Heart left ventricle (tissue), 16 donors: ENCODE measurements at regions not wholly inside any gene's neighbourhood (a gene's known extent, or its start where the extent isn't known, plus 50 kb on each side); places are given as distances from the start of the nearest gene placed in this dataset.

ENCODE experiments used
- ATAC-seq, 4 donors: fragments of 200-7000 bp; cut with Tn5 transposase; one replicate each; pipeline ENCODE4 v1.9.1; 2020 to 2022; ENCODE audit warnings: moderate library complexity in 4 of 4, mild to moderate bottlenecking in 3 of 4, moderate number of reproducible peaks in 1 of 4
- DNase-seq, 5 donors: peaks; one replicate each; pipeline ENCODE4 v3.0.0-alpha.2; 2020
- H3K27ac ChIP-seq, 12 donors: fragments of 200-600 bp; sonication (generic) in 4 of 12; one replicate each; pipeline versions ENCODE4 v1.5.0 to v1.8.0; 2016 to 2022; ENCODE audit warnings: mild to moderate bottlenecking in 2 of 12
- H3K27me3 ChIP-seq, 9 donors: fragments of 200-600 bp; sonication (generic) in 2 of 9; one replicate each; pipeline versions ENCODE4 v1.5.1 to v1.8.0; 2016 to 2022; ENCODE audit warnings: mild to moderate bottlenecking in 3 of 9
- H3K36me3 ChIP-seq, 9 donors: fragments of 200-600 bp; sonication (generic) in 2 of 9; one replicate each; pipeline versions ENCODE4 v1.5.0 to v1.8.0; 2018 to 2022; ENCODE audit warnings: mild to moderate bottlenecking in 2 of 9
- H3K4me1 ChIP-seq, 12 donors: fragments of 200-600 bp; sonication (generic) in 4 of 12; one replicate each; pipeline versions ENCODE4 v1.5.0 to v1.8.0; 2016 to 2022; ENCODE audit warnings: mild to moderate bottlenecking in 3 of 12
- H3K4me3 ChIP-seq, 12 donors: fragments of 200-600 bp; sonication (generic) in 4 of 12; one replicate each; pipeline versions ENCODE4 v1.5.0 to v1.8.0; 2017 to 2022; ENCODE audit warnings: mild to moderate bottlenecking in 9 of 12, moderate library complexity in 4 of 12
- H3K9me3 ChIP-seq, 12 donors: fragments of 200-600 bp; sonication (generic) in 4 of 12; one replicate each; pipeline versions ENCODE4 v1.5.0 to v1.8.0; 2016 to 2022; ENCODE audit warnings: mild to moderate bottlenecking in 1 of 12
- CTCF ChIP-seq, 12 donors: fragments of 200-600 bp; sonication (generic) in 4 of 12; IDR thresholded peaks; one replicate each; pipeline versions ENCODE4 v1.5.0 to v1.8.0; 2018 to 2022; ENCODE audit warnings: antibody characterized with exemption in 12 of 12, mild to moderate bottlenecking in 5 of 12
- POLR2A ChIP-seq, 2 donors: fragments of 450-650 bp; IDR thresholded peaks; one replicate each; pipeline ENCODE4 v1.6.1; 2017; ENCODE audit warnings: antibody characterized with exemption in 2 of 2, mild to moderate bottlenecking in 2 of 2, moderate library complexity in 2 of 2
- WGBS, 4 donors: extraction: QIAGEN DNeasy Blood & Tissue Kit in 2 of 4; methylation state at CpG; one replicate each; pipeline versions ENCODE4 v1.1.5 to v1.1.7; 2013 to 2018; 5-methylcytosine and 5-hydroxymethylcytosine counted together
- intact Hi-C, 10 donors: fragments of 100-400 bp; cut with DNase I; formaldehyde crosslinking; loops; one replicate each; pipeline versions ENCODE4 v1.11.1 to v1.14.2; 2022
- donor health status: ischemic (EF 13 %, LVEDD 7.1; RV severe dilation, severe dysfunction).
- donor health status: healthy with polysubstance abuse.
- donor health status: DM: no; HTN: yes; CAD: no.
- donor health status: DM: no; HTN: no; CAD: no.
- donor health status: ischemic (EF 25% LVEDD 6.9; RV normal size, moderate dysfunction).
- donor health status: ischemic (EF 25% LVEDD 5.7; RV mildly dilated, moderate dysfunction).
- donor health status: healthy.
- donor health status: DM: yes; HTN: yes; CAD: no.
- donor health status: ischemic (EF 35%, LVEDD 5.7; RV mildly dilated, moderate dysfunction).
- donor health status: nonischemic (EF 11% LVEDD 7.7; RV severe dilation, severe dysfunction).
- donor health status: DM: yes; HTN: yes; CAD: no.
- donor health status: PGD.
- donor health status: ischemic (EF 29% LVEDD 5.4; RV normal size, mild dysfunction).
- donor health status: nonischemic (EF 23%, LVEDD 6.1; RV moderate dilation, normal function).

GRCh38 chr13:86429756-86430155 lies 630.5 kb upstream of the SLITRK6 start:
- no peak overlapping the region for H3K27ac ChIP-seq
- H3K27me3 ChIP-seq = no peaks in the 10 kb centered on the region
- WGBS, 4 donors = 75 to 87% (median 82%) methylated on average over 2 of the region's 2 CpGs
- no peak overlapping the region for H3K4me3 ChIP-seq
- intact Hi-C loops = no loop called here
- H3K36me3 ChIP-seq = no peaks in the 10 kb centered on the region
- no peaks in the 10 kb centered on the region for H3K4me1 ChIP-seq
- DNase-seq (no peak), ATAC-seq (no peak)
- H3K9me3 ChIP-seq = peaks cover 0 to 38% (median 6%) of the 10 kb centered on the region in 12 donors
- TF ChIP-seq CTCF (IDR thresholded peaks at IDR 0.05) = no peak
- no peak for TF ChIP-seq POLR2A (IDR thresholded peaks at IDR 0.05)

DNA sequence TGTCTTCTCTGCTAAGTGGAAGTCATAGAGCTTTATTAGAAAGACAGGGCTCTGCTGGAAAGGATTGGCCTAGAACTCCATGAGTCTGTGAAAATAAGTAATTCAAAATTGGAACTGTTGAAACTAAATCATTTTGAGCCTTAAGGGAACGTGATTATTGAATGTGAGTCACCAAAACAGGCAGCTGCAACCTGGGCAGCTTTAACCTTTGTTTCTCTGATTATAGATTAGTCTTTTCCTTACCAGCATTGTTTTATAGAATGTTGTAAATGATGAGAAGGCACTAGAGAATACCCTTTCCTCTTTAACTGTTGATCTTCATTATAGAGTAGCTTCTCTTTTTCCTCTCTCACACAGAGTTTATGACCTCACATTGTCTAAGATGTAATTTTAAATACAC lies 638.8 kb upstream of the SLITRK6 start:
- TF ChIP-seq CTCF (IDR thresholded peaks at IDR 0.05) = no peak
- TF ChIP-seq POLR2A (IDR thresholded peaks at IDR 0.05) = no peak
- no peaks in the 10 kb centered on the region for H3K4me1 ChIP-seq
- H3K9me3 ChIP-seq = peaks cover 0 to 14% (median 0%) of the 10 kb centered on the region in 12 donors
- ATAC-seq = no peak
- WGBS, 4 donors = 52 to 59% (median 55%) methylated on average over 1 of the region's 1 CpG
- H3K4me3 ChIP-seq = no peak overlapping the region
- intact Hi-C loops = no loop called here
- no peak for DNase-seq
- no peaks in the 10 kb centered on the region for H3K27me3 ChIP-seq
- no peak overlapping the region for H3K27ac ChIP-seq
- no peaks in the 10 kb centered on the region for H3K36me3 ChIP-seq

- no peaks in the 10 kb centered on the region for H3K4me1 ChIP-seq
- no peaks in the 10 kb centered on the region for H3K27me3 ChIP-seq
- WGBS, 4 donors = 45 to 51% (median 49%) methylated on average over 1 of the region's 1 CpG
- no peak for DNase-seq
- intact Hi-C loops = no loop called here
- TF ChIP-seq CTCF (IDR thresholded peaks at IDR 0.05) (no peak), POLR2A (IDR thresholded peaks at IDR 0.05) (no peak)
- ATAC-seq = no peak
- no peaks in the 10 kb centered on the region for H3K36me3 ChIP-seq
- H3K4me3 ChIP-seq = no peak overlapping the region
- no peak overlapping the region for H3K27ac ChIP-seq
- no peaks in the 10 kb centered on the region for H3K9me3 ChIP-seq
Measured at GRCh38 chr13:86445206-86445605, 646.0 kb upstream of the SLITRK6 start.

DNA sequence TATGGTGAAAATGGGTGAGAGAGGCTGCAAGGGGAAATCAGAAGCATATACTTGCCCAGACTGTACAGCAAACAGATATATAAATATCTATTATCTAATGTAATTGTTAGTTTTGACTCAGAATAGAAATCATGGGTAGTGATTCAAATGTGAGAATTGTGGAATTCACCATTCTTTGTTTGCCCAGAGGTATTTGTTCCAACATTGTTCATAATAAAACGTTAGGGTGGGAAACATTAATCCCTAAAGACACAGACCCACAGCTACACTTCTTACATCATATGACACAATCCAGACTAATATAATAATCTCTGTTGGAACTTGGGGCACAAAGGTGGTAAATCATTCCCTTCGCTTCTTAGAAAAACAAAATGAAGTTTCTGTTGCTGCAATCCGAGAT lies 646.5 kb upstream of the SLITRK6 start:
- DNase-seq (no peak), ATAC-seq (no peak)
- no peak for TF ChIP-seq POLR2A (IDR thresholded peaks at IDR 0.05)
- no peak for TF ChIP-seq CTCF (IDR thresholded peaks at IDR 0.05)
- Histone ChIP-seq H3K9me3 (no peaks in the 10 kb centered on the region), H3K36me3 (no peaks in the 10 kb centered on the region), H3K27ac (no peak overlapping the region), H3K4me3 (no peak overlapping the region), H3K4me1 (no peaks in the 10 kb centered on the region), H3K27me3 (no peaks in the 10 kb centered on the region)
- intact Hi-C loops = no loop called here
- WGBS, 4 donors = 74 to 79% (median 74%) methylated on average over 3 of the region's 3 CpGs
